GM18519 (cell line): ENCODE measurements at regions not wholly inside any gene's neighbourhood (a gene's known extent, or its start where the extent isn't known, plus 50 kb on each side); places are given as distances from the start of the nearest gene placed in this dataset.

Experiments used
- ATAC-seq: cut with Tn5 transposase; IDR thresholded peaks from one replicate; pipeline ENCODE4 v1.9.1; 2021; ENCODE audit warnings: mild to moderate bottlenecking, moderate library complexity; ENCODE audit not compliant: unreplicated experiment, low FRiP score

DNA sequence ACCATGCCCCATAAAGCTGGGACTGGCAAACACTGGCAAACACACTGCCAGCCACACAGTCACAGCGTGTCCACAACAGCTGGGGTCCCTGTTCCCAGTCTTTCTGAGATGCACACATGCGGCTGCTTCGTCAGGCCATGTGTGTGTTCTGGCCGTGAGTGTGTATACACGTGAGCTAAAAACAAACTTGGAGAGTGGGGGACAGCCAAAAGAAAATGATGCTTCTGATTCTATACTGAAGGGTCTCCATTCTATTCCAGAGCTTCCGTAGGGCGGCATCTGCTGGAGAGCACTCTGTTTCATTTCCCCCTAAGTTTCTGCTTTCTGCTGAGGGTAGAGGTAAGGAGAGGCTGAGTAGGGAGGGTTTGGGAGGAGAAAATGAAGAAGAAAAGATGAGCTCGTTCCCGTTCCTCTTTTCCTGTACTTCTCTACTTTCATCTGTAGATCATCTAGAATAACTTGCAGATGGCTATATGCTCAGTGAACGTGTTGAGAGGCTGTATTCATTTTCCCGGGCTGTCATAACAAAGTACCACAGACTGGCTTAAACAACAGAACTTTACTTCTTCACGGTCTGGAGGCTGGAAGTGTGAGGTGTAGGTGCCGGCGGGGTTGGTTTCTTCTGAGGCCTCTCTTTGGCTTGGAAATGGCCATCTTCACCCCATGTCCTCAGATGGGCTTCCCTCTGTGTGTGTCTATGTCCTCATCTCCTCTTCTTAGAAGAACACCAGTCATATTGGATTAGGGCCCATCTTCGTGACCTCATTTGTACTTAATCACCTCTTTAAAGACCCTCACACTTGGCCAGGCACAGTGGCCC is 151.6 kb downstream of the TOMM20 start:
- ATAC-seq: no peak

DNA sequence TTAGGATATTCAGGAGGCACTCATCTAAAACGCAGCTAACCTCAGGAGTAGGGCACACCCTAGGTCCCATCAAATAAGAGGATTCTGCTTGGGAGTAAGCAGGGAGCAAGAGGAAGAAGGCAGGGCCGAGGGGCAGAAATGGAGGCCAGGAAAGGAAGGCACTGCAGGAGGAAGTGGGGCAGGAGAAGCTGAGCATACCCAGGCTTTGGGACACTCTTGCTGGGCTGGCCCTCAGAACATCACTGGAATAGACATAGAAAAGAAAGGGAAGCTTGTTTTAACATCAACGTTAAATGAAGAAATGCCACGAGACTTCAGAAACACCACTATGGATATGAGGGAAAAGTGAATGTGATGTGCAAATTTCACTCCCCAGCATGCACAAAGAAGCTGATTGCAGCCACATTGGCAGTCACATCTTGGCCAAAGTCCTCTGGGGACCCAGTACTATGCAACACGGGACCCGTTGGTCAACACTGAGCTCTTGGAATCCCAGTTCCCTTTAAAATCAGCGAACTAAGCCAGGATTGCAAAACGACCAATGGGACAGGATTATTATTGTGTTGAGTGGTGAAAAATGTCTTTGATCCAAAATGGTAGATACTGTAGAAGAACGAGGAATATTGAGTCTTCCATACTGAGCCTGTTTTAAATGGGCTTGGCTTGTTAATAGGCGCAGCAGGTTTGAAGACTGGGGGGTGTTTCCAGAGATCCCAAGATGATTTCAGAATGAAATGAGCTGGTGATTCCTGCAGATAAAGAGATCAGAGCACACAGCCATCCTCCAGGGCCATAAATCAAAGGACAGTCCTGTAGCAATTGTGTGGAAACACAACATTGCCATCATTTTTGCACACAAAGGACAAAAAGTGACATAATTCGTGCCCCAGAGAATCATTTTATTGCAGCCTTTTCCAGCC is 152.4 kb downstream of the TOMM20 start:
- no peak for ATAC-seq

DNA sequence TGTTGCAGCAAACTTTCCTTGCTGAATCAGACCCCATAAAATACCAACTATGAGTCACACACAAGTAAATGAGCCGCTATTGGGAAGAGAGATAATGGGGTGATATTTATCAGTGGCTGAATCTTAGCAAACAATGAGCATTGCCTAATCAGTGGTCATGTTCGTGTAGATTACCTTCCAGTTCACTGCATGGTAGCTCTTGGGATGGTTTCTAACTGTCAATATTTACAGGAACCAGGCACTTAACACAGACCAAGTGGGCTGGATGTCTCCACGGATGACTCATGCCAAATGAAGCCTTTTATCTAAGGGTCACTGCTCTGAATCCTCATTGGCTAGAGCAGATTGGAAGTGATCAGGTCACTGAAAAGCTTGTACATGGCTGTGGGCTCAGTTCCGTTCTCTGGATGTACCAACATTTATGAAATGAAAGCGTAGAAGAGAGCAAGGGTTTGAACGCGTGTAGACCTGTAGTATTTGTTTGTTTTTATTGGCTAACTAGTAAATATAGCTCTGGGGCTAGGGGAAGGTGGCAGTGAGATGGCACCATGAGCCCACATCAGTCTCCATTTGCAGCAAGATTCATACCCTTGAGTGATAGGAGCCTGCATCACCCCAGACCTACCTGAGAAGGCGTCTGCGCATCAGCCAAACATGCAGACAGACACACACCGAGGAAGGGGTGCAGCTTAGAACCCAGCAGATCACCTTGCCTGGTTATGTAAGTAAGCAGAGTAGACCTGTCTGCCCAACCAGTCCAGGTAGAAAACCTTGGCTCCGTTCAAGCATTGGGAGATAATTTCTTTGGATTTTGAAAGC is 153.3 kb downstream of the TOMM20 start:
- ATAC-seq: no peak

DNA sequence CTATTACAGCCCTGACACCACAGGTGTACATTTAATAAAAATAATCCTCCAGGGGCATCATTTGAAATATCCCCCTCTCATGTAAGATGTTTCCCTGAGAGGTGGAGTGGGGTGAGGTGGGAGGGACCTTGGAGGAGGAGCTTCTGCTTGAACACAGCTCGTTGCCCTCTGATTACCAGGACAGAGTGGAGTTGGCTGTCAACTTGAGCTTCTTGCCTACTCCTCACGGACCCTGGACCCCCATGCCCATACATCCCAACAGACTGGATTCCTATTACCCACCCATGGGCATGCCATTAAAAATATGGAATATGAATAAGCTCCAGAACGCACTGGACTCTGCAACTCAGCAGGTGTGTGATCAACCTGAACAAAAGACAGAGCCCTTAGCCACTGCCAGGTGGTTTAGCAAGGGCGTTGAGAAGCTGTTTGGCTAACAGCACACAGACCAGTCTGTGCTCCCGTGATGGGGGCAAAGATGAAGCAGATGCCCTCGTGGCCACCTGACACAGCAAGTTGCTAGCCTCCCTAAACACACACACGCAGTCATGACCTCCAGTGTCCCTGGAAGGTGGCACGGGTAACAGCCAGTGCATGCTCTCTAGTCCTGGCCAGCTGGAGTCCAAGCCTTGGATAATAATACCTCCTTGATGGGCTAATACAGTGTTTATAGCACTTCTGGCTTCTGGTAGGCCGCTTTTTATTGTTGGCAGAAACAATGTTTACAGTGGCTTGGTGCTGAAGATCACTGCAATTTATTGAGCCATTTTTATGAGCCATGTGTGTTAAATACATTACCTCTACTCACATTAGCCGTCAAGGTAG is 155.0 kb downstream of the TOMM20 start:
- ATAC-seq: no peak

DNA sequence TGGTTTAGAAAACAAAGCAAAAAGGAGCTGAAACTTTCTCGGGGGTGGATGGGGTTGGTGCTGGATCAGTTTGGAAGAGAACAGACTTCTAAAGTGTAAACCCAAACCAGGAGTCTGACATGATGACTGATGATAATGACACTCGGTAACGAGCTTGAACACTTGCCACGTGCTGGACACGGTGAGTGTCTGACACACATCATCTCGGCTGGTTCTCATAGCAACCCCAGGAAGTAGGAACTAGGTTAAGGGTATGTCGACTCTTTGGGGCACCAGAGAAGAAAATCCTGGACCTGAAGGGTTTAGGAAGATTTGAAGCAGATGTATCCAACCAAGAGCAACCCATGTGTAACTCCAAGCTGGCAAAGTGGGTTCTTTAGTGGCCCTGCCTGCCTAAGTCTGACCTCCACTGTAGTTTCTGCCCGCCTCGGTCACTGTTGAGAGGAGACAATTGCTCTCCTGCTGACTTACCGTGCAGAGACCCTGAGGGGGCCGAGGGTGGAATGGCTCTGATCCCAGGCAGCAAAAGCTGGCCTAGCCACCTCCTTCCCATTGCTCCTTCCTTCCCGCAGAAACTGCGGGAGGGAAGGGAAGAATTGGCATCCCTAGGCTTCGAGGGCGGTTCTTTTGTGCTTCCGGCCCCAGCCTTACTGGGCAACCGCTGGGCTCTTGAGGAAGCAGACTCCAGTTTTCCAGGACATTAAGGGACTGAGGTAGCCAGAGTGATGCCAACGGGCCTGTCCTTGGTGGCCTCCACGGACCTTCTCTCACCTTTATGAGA is 156.0 kb downstream of the TOMM20 start:
- no peak for ATAC-seq

DNA sequence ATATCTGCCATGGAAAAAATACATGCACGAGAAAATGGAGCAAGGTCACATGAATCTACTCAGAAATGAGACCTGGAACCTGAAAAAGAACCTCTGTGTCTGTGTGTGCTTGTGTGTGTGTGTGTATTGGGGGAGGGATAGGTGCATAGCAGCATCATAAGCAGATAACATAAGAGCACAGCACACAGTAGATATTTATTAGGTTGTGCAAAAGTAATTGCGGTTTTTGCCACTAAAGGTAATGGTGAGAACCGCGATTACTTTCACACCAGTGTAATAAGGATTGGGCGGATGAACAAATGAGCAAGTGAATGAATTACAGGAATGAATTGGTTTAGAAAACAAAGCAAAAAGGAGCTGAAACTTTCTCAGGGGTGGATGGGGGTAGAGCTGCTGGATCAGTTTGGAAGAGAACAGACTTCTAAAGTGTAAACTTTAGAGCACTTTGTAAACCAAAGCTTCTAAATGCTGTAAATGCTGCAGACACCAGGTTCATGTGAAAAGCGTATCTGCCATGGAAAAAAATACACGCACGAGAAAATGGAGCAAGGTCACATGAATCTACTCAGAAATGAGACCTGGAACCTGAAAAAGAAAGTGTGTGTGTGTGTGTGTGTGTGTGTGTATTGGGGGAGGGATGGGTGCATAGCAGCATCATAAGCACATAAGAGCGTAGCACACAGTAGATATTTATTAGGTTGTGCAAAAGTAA is 156.9 kb downstream of the TOMM20 start:
- ATAC-seq: no peak

DNA sequence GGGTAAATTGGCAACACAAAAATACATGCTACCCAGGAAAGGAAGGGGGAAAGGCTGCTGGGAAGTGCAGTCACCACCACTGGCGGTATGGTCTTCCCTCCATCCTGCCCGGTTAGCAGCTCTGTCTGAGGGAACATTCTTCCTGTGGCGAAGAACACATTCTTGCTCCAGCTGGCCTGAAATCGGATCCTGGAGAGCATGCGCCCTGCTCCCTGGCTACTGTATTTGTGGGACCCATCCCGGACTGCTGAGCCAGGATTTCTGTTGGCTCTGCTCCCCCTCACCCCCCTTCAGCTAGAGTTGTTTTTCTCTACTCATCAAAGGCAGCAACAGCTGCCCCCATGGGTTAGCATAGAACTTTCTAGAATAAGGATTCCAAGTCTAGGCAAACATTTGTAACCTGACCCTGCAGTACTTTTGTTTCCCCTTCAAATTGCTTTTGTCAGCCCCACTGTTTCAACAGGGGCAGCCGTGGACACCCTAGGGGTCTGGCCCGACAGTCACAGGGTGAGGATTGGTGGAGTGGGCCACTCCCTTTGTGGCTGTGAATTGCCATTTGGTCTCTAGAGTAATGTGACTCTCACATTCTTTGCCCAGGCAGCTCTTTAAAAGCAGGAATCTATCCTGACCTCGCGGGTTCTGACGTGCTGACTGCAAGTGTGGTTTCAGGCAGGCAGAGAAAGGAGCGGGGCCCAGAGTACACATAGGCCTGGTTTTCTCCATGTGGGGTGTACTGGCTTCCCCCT is 157.7 kb downstream of the TOMM20 start:
- no peak for ATAC-seq

DNA sequence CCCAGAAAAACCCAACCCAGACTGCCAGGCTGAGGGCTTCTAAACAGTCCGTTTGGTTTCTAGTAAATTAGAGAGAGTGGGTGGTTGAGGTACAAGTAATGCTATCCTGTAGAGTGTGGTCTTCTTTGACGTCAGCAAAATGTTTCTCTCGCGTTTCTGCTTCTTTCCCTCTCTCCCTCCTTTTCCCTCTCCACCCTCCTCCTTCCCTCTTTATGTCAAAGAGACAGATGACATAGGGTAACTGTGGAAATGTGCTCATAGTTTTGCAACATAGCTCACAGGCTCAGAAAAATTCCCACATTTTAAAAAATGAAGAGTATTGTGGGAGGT is 158.3 kb downstream of the TOMM20 start:
- ATAC-seq: no peak

DNA sequence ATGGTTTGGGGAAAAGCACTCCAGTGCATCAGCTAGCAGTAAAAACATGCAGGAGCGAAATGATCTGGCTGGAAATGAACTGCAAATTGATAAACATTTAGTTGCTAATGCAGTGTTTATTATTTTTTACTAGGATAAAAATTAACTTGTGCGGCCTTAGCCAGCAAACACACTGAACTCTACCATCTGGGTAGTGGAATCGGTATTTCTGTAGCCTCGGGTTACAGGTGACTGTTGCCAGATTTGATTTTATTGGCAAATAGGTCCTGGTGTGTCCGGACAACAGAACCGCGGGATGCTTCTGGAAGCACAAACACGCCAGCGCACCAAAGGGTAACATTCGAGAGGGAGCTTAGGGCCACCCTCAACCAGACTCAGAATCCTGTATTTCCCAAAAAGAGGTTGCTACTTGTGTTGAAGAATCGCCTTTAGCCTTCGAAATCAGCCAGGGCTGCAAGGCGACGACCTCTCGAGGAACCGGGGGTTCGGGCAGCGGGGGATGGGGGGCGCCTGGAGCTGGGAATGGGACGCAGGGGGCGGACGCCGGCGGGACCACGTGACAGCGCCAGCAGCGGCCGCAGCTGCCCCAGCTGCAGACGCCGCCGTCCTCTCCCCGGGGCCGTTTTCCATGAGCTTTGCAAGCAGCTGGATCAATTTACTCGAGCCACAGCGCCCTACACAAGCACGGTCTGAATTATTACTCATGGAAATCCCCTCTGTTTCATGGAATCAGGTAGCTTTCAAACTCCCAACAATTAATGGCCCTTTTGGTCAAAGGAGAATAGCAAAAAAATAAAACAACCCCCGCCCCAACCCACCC is 158.8 kb downstream of the TOMM20 start:
- ATAC-seq: no peak

DNA sequence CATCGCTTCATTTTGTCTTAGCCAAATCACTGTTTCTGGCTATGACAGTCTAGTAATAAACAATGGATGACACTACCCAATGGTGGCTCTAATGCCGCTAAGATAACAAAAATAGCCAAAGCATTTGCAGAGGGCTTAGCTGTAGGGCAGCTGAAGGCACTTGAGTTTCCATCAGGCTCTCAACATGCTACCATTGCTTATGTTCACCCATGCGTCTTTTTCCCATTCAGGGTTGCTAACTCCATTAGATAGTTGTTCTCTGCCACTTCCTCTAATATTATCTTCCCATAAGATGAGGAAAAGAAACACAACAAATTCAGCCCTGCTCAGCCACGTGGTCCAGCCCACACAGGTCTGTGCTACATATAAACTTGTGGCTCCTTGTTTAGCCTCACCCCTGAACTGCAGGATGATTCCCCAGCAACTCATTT is 159.6 kb downstream of the TOMM20 start:
- no peak for ATAC-seq

DNA sequence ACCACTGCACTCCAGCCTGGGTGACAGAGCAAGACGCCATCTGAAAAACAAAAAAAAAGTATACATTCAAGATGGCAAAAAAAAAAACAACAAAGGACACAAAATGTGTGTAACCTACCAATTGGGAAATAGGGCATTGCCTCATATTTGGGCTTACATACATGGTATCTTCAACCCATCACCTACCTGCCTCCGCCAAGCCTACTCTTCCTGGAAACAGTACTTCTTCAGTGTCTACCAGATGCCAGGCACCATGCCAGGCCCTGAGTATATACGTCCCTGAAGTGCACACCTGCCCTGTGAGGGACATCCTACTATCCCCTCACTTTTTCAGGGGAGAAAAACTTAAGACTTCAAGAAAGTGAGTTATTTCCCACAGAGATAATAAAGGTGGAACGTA is 160.2 kb downstream of the TOMM20 start:
- no peak for ATAC-seq

DNA sequence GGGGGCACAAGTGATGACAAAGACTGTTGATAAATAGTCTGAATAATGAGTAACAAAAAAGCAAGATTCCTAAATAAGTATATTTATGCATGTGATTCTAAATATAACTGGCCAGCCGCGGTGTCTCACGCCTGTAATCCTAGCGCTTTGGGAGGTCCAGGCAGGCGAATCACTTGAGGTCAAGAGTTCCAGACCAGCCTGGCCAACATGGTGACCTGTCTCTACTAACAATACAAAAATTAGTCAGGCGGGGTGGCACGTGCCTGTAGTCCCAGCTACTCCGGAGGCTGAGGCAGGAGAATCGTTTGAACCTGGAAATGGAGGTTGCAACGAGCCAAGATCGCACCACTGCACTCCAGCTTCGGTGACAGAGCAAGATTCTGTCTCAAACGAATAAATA is 161.5 kb downstream of the TOMM20 start:
- ATAC-seq: no peak

DNA sequence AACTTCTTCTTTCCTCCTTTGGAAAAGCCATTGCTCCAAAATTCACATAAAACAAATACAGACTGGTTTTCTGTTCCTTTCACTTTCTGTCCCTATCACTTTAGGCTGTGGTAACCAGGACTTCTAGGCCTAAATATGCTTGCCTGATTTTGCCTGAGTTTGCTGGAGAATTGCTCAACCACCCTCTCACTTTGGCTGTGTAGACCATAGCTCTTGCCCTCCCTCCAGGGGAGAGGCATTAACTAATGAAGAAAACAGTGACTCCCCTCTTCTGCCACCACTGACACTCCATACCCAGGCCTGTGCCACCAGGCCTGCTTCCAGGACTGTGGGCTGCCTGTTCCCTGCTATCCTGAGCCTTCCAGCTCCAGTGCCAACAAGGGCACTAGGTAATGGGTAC is 163.5 kb downstream of the TOMM20 start:
- no peak for ATAC-seq

DNA sequence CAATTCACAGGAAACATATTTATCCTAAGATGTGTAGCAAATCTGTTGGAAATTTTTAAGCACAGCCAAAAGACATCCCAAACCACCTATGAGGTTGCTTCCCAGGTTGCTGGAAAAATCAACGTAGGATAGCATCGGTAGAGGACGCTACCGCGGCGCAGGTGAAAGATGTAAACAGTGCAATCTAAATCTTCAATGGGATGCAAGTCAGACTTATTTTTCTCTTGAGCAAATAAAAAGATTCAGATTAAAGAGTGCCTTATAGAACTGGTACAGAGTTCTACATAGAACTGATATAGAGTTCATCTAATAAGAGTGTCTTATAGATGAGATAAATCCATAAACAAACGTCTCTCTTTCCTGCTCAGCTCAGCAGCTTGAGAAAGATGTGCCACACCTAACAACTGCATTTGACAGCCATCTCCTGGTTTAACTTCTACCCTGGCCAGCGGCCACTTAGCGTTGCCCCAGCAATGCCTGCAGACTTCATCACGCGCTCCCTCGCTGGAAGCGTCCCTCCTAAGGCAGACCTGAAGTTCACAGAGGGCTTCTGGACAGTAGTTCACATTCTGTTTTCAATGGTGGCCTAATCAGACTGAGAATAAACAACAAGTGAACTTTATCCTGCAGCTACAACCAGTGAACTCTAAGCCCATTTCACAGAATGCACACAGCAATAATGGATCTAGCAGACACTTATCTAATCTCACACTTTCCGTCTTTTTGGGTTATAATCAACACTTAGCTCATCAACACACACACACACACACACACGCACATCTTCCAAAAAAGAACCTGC is 164.5 kb downstream of the TOMM20 start:
- no peak for ATAC-seq

DNA sequence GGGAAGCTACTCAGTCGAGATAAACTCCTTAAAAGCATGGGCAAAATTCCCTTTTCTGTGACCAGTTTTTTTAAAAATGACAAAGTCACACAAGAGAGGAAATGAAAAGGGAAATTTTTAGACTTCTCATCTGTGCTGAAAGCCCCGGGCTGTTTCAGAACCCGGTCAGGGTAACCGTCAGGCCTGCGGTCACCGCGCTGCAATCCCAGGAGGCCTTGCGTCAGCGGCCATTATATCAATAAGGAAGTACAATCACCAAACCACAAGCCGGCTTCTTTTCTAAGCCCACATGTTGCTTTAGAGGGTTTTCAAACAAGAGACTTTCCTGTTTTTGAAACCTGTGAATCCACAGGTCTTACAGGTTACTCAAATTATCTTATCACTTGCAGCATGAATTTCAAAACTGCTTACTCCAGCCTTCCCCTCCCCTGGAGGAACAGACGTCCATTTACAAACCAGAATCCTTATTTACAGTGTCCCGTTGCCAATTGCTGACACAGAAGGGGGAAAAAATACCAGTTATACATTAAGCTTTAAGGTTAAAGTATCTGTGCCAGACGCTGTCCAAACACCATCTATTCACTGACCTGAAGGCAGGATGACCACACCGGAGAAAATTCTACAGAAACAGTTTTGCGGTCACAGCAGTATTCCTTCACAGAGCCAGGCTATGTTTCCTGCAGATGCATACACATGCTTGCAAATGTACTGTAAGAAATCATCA is 165.3 kb downstream of the TOMM20 start:
- ATAC-seq: peak; percentile 80
